ENCODE measurements at regions not wholly inside any gene's neighbourhood (a gene's known extent, or its start where the extent isn't known, plus 50 kb on each side); places are given as distances from the start of the nearest gene placed in this dataset.

DNA sequence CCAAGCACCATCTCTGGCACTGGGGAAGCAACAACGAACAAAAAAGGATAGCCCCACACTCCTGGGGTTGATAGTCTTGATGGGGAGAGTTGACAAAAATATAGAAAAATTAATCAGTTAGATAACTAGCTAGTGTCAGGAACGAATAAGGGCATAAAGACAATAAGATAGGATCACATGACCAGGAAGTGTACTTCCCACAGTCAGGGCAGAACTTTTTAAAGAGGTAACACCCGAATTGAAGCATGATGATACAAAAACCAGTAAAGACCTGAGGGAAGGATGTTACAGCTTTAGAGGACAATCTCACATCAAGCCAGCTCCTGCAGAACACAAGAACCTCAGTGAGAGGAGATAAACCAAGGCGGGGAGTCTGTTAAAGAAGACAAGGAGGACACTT, 295.4 kb upstream of the CRIM1 start:
- TF ChIP-seq, protein P1, sequence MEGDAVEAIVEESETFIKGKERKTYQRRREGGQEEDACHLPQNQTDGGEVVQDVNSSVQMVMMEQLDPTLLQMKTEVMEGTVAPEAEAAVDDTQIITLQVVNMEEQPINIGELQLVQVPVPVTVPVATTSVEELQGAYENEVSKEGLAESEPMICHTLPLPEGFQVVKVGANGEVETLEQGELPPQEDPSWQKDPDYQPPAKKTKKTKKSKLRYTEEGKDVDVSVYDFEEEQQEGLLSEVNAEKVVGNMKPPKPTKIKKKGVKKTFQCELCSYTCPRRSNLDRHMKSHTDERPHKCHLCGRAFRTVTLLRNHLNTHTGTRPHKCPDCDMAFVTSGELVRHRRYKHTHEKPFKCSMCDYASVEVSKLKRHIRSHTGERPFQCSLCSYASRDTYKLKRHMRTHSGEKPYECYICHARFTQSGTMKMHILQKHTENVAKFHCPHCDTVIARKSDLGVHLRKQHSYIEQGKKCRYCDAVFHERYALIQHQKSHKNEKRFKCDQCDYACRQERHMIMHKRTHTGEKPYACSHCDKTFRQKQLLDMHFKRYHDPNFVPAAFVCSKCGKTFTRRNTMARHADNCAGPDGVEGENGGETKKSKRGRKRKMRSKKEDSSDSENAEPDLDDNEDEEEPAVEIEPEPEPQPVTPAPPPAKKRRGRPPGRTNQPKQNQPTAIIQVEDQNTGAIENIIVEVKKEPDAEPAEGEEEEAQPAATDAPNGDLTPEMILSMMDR (IDR thresholded peaks at IDR 0.05): no peak
- no peak for TF ChIP-seq POLR2A (IDR thresholded peaks at IDR 0.05)
